Spinal cord (tissue), 9 donors: ENCODE measurements at regions not wholly inside any gene's neighbourhood (a gene's known extent, or its start where the extent isn't known, plus 50 kb on each side); places are given as distances from the start of the nearest gene placed in this dataset.
"Not testable (repeated sequence)": the region's sequence is repeated elsewhere in the genome, so short reads cannot be mapped to it uniquely, and the experiment has no call there.

Experiments used
- DNase-seq, 6 donors: peaks; one replicate each; pipeline versions ENCODE4 v3.0.0 to v3.0.0-alpha.2; 2013 to 2015; ENCODE audit warnings: low spot score in 6 of 6, low read depth in 4 of 6
- H3K27ac ChIP-seq: one replicate; pipeline ENCODE4 v1.5.1; 2013; ENCODE audit warnings: low read depth, low read length, control low read depth
- H3K27me3 ChIP-seq: one replicate; pipeline ENCODE4 v1.6.1; 2013; ENCODE audit warnings: low read length; ENCODE audit not compliant: control insufficient read depth, insufficient read depth
- H3K36me3 ChIP-seq: one replicate; pipeline ENCODE4 v1.6.1; 2013; ENCODE audit warnings: low read length; ENCODE audit not compliant: control insufficient read depth, insufficient read depth
- H3K4me1 ChIP-seq: one replicate; pipeline ENCODE4 v1.6.1; 2013; ENCODE audit warnings: low read length; ENCODE audit not compliant: control insufficient read depth, insufficient read depth
- H3K4me3 ChIP-seq: one replicate; pipeline ENCODE4 v1.5.1; 2013; ENCODE audit warnings: low read depth, low read length, control low read depth
- H3K9me3 ChIP-seq: one replicate; pipeline ENCODE4 v1.6.1; 2013; ENCODE audit warnings: low read length; ENCODE audit not compliant: control insufficient read depth, insufficient read depth
- WGBS: methylation state at CpG from one replicate; pipeline ENCODE4 v1.1.5; 2013; ENCODE audit warnings: missing lambda C conversion rate; ENCODE audit not compliant: insufficient coverage; 5-methylcytosine and 5-hydroxymethylcytosine counted together
- donor health status: healthy.

DNA sequence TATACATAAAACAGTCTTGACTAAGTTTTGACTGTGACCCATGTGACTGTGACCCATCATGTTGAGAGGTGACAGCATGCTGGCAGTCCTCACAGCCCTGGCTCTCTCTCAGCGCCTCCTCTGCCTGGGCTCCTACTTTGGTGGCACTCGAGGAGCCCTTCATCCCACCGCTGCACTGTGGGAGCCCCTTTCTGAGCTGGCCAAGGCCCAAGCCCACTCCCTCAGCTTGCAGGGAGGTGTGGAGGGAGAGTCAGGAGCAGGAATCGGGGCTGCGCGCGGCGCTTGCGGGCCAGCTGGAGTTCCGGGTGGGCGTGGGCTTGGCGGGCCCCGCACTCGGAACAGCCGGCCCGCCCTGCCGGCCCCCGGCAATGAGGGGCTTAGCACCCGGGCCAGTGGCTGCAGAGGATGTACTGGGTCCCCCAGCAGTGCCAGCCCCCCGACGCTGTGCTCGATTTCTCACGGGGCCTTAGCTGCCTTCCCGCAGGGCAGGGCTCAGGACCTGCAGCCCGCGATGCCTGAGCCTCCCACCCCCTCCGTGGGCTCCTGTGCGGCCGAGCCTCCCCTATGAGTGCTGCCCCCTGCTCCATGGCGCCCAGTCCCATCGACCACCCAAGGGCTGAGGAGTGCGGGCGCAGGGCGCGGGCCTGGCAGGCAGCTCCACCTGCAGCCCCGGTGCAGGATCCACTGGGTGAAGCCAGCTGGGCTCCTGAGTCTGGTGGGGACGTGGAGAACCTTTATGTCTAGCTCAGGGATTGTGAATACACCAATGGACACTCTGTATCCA is 955.9 kb upstream of the FAT3 start:
- 92% methylated on average over 33 of the region's 37 CpGs for WGBS
- not testable (repeated sequence) for DNase-seq, H3K27me3 ChIP-seq, H3K36me3 ChIP-seq, H3K4me1 ChIP-seq, H3K9me3 ChIP-seq, H3K27ac ChIP-seq, H3K4me3 ChIP-seq

- no peak for DNase-seq
- WGBS: no CpG with 5 or more reads among the region's 1 CpG
- no peaks in the 10 kb centered on the region for H3K27me3 ChIP-seq
- H3K4me1 ChIP-seq: no peaks in the 10 kb centered on the region
- H3K4me3 ChIP-seq: no peak overlapping the region
- no peak overlapping the region for H3K27ac ChIP-seq
- H3K9me3 ChIP-seq: no peaks in the 10 kb centered on the region
- no peaks in the 10 kb centered on the region for H3K36me3 ChIP-seq
Observed at GRCh38 chr11:91265946-91266345, 958.7 kb upstream of the FAT3 start.

- Histone ChIP-seq H3K27ac (no peak overlapping the region), H3K9me3 (no peaks in the 10 kb centered on the region), H3K4me3 (no peak overlapping the region), H3K36me3 (no peaks in the 10 kb centered on the region), H3K27me3 (no peaks in the 10 kb centered on the region), H3K4me1 (no peaks in the 10 kb centered on the region)
- WGBS: no CpG with 5 or more reads among the region's 2 CpGs
- no peak for DNase-seq
Observed at GRCh38 chr11:91264481-91264880, 960.1 kb upstream of the FAT3 start.

GRCh38 chr11:91263496-91264365 is 960.9 kb upstream of the FAT3 start:
- DNase-seq: peak in 1 of 6 donors; percentile 60
- Histone ChIP-seq H3K36me3 (no peaks in the 10 kb centered on the region), H3K27me3 (no peaks in the 10 kb centered on the region), H3K4me1 (no peaks in the 10 kb centered on the region), H3K4me3 (no peak overlapping the region), H3K27ac (no peak overlapping the region), H3K9me3 (no peaks in the 10 kb centered on the region)
- WGBS: 31% methylated on average over 2 of the region's 9 CpGs

- H3K27ac ChIP-seq: no peak overlapping the region
- no peak overlapping the region for H3K4me3 ChIP-seq
- DNase-seq: no peak
- H3K4me1 ChIP-seq: no peaks in the 10 kb centered on the region
- H3K9me3 ChIP-seq: no peaks in the 10 kb centered on the region
- H3K27me3 ChIP-seq: no peaks in the 10 kb centered on the region
- no peaks in the 10 kb centered on the region for H3K36me3 ChIP-seq
- WGBS: no CpG with 5 or more reads among the region's 5 CpGs
Observed at GRCh38 chr11:91261513-91261912, 963.1 kb upstream of the FAT3 start.

DNA sequence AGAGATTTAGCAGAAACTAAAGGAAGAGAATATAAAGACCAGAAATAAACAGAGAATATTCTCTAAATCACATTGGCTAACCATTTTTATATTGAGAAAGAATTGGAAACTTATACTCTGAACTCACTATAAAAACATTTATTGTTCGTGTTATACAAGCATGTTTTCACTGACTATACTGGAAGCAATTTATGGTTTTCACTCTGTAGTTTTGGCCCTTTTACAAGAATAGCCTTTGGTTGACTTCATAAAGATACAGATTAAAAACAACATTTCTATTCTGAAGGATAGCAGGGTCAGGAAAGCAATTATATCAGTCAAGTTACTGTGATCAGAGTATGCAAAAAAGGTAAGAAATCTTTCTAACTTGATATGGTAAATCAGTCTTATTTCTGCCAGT is 965.7 kb upstream of the FAT3 start:
- H3K9me3 ChIP-seq: no peaks in the 10 kb centered on the region
- no peak overlapping the region for H3K4me3 ChIP-seq
- H3K27me3 ChIP-seq: no peaks in the 10 kb centered on the region
- no peak overlapping the region for H3K27ac ChIP-seq
- no peaks in the 10 kb centered on the region for H3K4me1 ChIP-seq
- WGBS: no CpG with 5 or more reads among the region's 1 CpG
- H3K36me3 ChIP-seq: no peaks in the 10 kb centered on the region
- DNase-seq: no peak

DNA sequence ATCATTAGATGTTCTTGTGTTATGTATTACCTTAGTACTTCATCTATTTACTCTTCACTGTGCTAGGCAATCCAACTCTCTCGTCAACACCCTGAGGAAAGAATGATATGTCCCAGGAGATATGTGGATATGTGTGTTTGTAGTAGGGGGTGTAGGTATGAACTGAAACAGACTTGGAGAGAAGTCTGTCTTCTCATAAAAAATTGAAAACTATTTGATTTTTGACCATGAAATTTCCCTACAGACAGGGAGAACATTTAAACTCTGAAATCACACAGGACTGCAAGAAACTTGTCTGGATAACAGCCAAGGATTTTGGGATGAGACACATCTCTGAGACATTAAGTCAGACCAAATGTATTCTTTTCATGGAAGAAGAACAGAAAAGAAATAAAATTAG is 967.0 kb upstream of the FAT3 start:
- no peaks in the 10 kb centered on the region for H3K36me3 ChIP-seq
- H3K4me1 ChIP-seq: no peaks in the 10 kb centered on the region
- no peak overlapping the region for H3K4me3 ChIP-seq
- WGBS: no CpG with 5 or more reads among the region's 1 CpG
- DNase-seq: no peak
- H3K27ac ChIP-seq: no peak overlapping the region
- H3K9me3 ChIP-seq: no peaks in the 10 kb centered on the region
- no peaks in the 10 kb centered on the region for H3K27me3 ChIP-seq

DNA sequence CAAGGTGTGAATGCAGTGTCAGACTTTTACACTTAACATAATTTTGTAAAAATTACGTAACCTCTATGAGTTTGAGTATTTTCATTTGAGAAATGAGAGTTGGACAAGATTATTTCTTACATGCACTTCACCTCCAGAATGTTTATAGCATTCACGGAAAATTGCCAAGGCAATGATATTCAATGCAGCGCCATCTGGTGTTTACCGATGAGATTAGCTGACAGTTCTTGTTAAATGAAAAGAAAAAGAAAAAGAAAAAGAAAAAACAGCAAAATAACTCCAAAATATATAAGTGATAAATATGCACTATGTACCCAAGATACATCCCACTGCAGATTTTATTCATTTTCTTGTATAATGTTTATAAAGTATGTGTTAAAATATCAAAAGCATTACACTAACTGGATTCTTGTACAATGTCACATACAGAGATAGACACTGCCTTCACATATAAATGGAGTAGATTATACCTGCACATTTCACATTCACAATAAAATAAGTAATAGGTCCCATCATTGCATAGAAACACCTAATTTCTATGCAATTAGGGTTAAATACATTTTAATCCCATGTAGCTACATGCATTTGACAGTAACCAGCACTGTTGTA is 976.3 kb upstream of the FAT3 start:
- peak in 5 of 6 donors; percentile 17 to 83 (median 43) for DNase-seq
- WGBS: no CpG with 5 or more reads among the region's 4 CpGs
- H3K27me3 ChIP-seq: no peaks in the 10 kb centered on the region
- no peaks in the 10 kb centered on the region for H3K4me1 ChIP-seq
- no peaks in the 10 kb centered on the region for H3K36me3 ChIP-seq
- no peak overlapping the region for H3K4me3 ChIP-seq
- no peaks in the 10 kb centered on the region for H3K9me3 ChIP-seq
- H3K27ac ChIP-seq: no peak overlapping the region

DNA sequence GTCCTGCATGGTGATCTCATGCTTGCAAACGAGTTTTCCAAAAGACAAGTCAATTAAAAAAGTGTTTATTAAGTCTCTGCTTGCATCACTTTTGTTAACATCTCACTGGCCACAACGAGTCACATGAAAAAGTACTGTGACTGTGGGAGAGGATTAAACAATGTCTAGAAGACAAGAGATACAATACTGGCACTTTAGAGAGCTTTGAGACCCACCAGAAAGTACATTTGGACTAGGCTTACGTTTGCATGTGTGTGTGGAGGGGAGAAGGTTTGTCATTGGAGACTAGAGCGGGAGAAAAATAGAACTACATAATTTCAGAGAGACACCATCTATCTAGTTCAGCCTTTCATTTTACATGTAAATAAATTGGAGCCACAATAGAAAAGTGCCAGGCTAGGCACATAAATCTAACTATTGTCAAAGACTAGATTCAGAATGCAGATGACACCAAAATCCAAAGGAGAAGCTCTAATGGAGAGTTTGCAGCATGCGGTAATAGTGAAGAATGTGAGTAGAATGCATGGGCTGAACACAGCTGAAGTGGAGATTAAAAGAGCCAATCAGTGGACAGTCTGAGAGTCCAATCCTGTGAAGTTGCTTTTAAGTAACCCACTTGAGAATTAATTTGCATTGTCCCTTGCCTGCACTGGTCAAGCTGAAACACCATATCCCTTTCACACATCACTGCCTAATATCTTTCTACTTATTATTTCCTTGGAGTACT is 977.4 kb upstream of the FAT3 start:
- DNase-seq: no peak
- H3K36me3 ChIP-seq: no peaks in the 10 kb centered on the region
- no peak overlapping the region for H3K4me3 ChIP-seq
- H3K27me3 ChIP-seq: no peaks in the 10 kb centered on the region
- no peaks in the 10 kb centered on the region for H3K4me1 ChIP-seq
- H3K27ac ChIP-seq: no peak overlapping the region
- H3K9me3 ChIP-seq: no peaks in the 10 kb centered on the region
- whole genome bisulfite sequencing: 71% methylated on average over 2 of the region's 5 CpGs
